Upper lobe of left lung (tissue), 4 donors: ENCODE measurements at regions not wholly inside any gene's neighbourhood (a gene's known extent, or its start where the extent isn't known, plus 50 kb on each side); places are given as distances from the start of the nearest gene placed in this dataset.

ENCODE experiments used
- CTCF ChIP-seq, 6 experiments: fragments of 450-650 bp in 4 of 6; fragments of 200-600 bp in 2 of 6; sonication (generic) in 2 of 6; IDR thresholded peaks; one replicate each; pipeline ENCODE4 v1.5.1; 2016 to 2019; ENCODE audit warnings: antibody characterized with exemption in 6 of 6
- POLR2AphosphoS5 ChIP-seq, 2 donors: sonication (generic); formaldehyde crosslinking; IDR thresholded peaks; one replicate each; pipeline ENCODE4 v1.5.1; 2017; ENCODE audit warnings: antibody characterized with exemption in 2 of 2

- TF ChIP-seq POLR2AphosphoS5 (IDR thresholded peaks at IDR 0.05) (no peak), CTCF (IDR thresholded peaks at IDR 0.05) (no peak)
Measured at GRCh38 chr4:187795737-187796136, 199.8 kb upstream of the ZFP42 start.
